ENCODE measurements at regions not wholly inside any gene's neighbourhood (a gene's known extent, or its start where the extent isn't known, plus 50 kb on each side); places are given as distances from the start of the nearest gene placed in this dataset.

GRCh38 chr22:22148905-22149304, 95.7 kb upstream of the VPREB1 start:
- intact Hi-C loops (cut with DNase I) = no loop called here
- no peaks in the 10 kb centered on the region for H3K27me3 ChIP-seq

GRCh38 chr22:22144858-22145257, 99.7 kb upstream of the VPREB1 start:
- intact Hi-C loops (cut with DNase I) = no loop called here
- no peak for TF ChIP-seq CTCF (IDR thresholded peaks at IDR 0.05)
- no peak for DNase-seq (ENCODE audit: low spot score in 2 of 2)
- no peak overlapping the region for H3K27ac ChIP-seq
- no peaks in the 10 kb centered on the region for H3K27me3 ChIP-seq
- H3K36me3 ChIP-seq = no peaks in the 10 kb centered on the region
- H3K4me3 ChIP-seq = no peak overlapping the region
- no peaks in the 10 kb centered on the region for H3K9me3 ChIP-seq
- H3K4me1 ChIP-seq = no peaks in the 10 kb centered on the region

More at GRCh38 chr22:22148905-22149304, 95.7 kb upstream of the VPREB1 start:
- H3K27ac ChIP-seq = no peak overlapping the region
- no peak for DNase-seq (ENCODE audit: low spot score in 2 of 2)
- no peaks in the 10 kb centered on the region for H3K4me1 ChIP-seq
- H3K36me3 ChIP-seq = no peaks in the 10 kb centered on the region
- H3K4me3 ChIP-seq = no peak overlapping the region
- no peak for TF ChIP-seq CTCF (IDR thresholded peaks at IDR 0.05)
- H3K9me3 ChIP-seq = no peaks in the 10 kb centered on the region

GRCh38 chr22:22143448-22143847, 101.1 kb upstream of the VPREB1 start:
- intact Hi-C loops (cut with DNase I) = no loop called here
- no peak for TF ChIP-seq CTCF (IDR thresholded peaks at IDR 0.05)
- Histone ChIP-seq H3K36me3 (no peaks in the 10 kb centered on the region), H3K4me1 (no peaks in the 10 kb centered on the region), H3K4me3 (no peak overlapping the region), H3K27ac (no peak overlapping the region), H3K9me3 (no peaks in the 10 kb centered on the region), H3K27me3 (no peaks in the 10 kb centered on the region)
- DNase-seq (ENCODE audit: low spot score in 2 of 2) = no peak

GRCh38 chr22:22142661-22143060, 101.9 kb upstream of the VPREB1 start:
- Histone ChIP-seq H3K27ac (no peak overlapping the region), H3K4me3 (no peak overlapping the region), H3K9me3 (no peaks in the 10 kb centered on the region), H3K36me3 (no peaks in the 10 kb centered on the region), H3K4me1 (no peaks in the 10 kb centered on the region), H3K27me3 (no peaks in the 10 kb centered on the region)
- no peak for TF ChIP-seq CTCF (IDR thresholded peaks at IDR 0.05)
- intact Hi-C loops (cut with DNase I) = no loop called here
- no peak for DNase-seq (ENCODE audit: low spot score in 2 of 2)

GRCh38 chr22:22141771-22142591, 102.6 kb upstream of the VPREB1 start:
- H3K9me3 ChIP-seq = no peaks in the 10 kb centered on the region
- no peak for TF ChIP-seq CTCF (IDR thresholded peaks at IDR 0.05)
- no peaks in the 10 kb centered on the region for H3K27me3 ChIP-seq
- no peak overlapping the region for H3K4me3 ChIP-seq
- intact Hi-C loops (cut with DNase I) = no loop called here
- no peak overlapping the region for H3K27ac ChIP-seq
- H3K36me3 ChIP-seq = no peaks in the 10 kb centered on the region
- no peak for DNase-seq (ENCODE audit: low spot score in 2 of 2)
- no peaks in the 10 kb centered on the region for H3K4me1 ChIP-seq
